GM10248 (cell line): ENCODE measurements at regions not wholly inside any gene's neighbourhood (a gene's known extent, or its start where the extent isn't known, plus 50 kb on each side); places are given as distances from the start of the nearest gene placed in this dataset.

Experiments used
- CTCF ChIA-PET: fragments of 300-600 bp; sonication (Branson Sonifier 250); formaldehyde crosslinking; extraction: SDS; loops from one replicate; lab custom pipeline; 2021; ENCODE audit warnings: antibody characterized with exemption; lab: Yijun Ruan, JAX
- POLR2A ChIA-PET: fragments of 350-650 bp; sonication (Branson Sonifier 250); formaldehyde crosslinking; extraction: SDS; loops from one replicate; lab custom pipeline; 2020; ENCODE audit warnings: antibody characterized with exemption; lab: Yijun Ruan, JAX
- DNase-seq: peaks from one replicate; pipeline ENCODE4 v3.0.0; 2012; ENCODE audit errors: extremely low spot score
- CTCF ChIP-seq: IDR thresholded peaks from 2 replicates; pipeline ENCODE4 v1.5.1; 2012; ENCODE audit warnings: mild to moderate bottlenecking, low read depth; ENCODE audit errors: extremely low read depth, missing control alignments, control extremely low read depth

DNA sequence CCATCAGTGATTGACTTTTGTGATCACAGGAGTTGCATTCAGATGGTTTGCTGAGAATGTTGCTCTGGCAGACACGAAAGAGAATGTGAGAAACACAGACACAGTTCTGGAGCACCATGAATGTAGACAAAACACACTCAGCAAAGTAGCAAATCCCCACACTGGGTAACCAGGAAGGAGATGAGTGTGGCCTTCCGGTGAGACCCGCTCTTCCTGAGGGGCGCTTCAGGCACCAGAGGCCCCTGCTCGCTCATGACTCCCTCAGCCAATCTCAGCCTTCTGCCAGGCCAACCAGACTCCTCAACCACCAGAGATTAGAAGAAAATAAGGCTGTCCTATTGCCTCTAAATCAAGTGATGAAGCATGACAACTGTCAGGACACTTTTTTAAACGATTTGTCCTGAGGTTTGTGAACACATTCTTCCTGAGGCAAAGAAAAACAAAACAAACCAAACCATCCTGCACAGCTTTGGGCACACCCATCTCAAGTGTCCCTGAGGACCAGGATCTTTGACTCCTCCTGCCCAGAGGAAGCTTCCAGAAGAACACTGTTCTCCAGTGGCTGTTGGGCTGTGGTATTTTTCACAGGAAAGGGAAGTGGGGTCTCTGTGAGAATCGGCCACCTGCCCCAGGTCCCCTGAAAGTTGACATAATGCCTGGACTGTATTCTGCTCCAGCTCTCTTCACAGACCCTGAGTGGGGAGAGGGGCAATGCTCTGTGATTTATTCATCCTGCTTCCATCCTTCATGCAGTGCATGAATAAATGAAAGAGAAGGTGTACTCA, 152.8 kb downstream of the BCL11A start:
- no peak for DNase-seq
- CTCF ChIA-PET: interaction anchor here (0.6 to 1.5 kb wide), 4 partner anchors 35 to 307 kb away, joined by 3 read pairs; no protein-coding TSS in a partner anchor
- no peak for TF ChIP-seq CTCF
- POLR2A ChIA-PET: no interaction called here

DNA sequence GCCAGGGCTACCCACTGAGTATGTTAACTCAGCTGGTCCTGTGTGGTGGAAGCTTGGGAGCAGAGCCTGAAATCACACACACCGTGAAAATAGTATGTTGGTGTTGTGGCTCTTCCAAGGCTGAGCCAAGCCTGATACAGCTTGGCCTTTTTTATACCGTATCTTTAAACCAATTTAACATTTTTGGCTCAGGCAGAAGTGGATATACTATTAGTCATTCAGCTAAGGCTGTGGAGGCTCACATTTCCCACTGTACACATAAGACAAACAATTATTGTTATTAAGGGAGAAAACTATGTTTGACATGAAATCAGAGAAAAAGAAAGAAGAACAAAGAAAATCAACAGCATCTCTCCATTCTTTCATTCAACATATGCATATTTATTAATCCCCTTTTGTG, 159.0 kb downstream of the BCL11A start:
- no peak for TF ChIP-seq CTCF
- no peak for DNase-seq
- ChIA-PET POLR2A (no interaction called here), CTCF (no interaction called here)

DNA sequence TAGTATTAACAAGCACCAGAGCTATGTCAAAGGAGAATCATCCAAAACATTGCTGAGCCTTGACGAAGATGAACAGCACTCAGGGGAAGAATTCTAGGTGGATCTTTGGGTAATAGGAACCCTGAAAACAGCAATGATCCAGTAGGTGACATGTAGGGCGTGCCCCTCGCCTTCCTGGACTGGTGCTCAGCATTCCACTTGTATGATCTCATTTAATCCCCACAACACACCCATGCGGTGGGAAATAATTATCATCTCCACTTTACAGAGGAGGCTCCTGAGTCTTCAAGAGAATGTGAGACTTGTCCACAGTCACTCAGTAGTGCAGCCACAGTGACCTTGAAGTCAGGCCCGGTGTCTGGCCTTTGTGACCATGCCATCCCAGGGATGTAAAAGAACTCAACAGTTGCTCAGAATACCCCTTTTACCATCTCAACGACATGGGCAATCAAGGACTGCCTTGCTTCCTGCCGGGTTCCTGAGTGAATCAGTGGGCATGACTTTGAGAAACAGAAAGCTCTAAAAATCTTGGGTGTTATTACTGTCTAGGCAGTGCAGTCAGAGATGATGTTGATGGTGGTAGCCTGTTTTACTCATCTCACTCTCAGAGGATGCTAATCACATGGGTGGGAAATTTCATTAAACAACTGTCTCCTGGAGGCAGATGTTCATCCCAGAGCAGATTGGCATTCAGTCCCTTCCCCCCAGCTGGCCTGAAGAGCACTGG, 161.6 kb downstream of the BCL11A start:
- no peak for TF ChIP-seq CTCF
- ChIA-PET CTCF (no interaction called here), POLR2A (no interaction called here)
- no peak for DNase-seq

DNA sequence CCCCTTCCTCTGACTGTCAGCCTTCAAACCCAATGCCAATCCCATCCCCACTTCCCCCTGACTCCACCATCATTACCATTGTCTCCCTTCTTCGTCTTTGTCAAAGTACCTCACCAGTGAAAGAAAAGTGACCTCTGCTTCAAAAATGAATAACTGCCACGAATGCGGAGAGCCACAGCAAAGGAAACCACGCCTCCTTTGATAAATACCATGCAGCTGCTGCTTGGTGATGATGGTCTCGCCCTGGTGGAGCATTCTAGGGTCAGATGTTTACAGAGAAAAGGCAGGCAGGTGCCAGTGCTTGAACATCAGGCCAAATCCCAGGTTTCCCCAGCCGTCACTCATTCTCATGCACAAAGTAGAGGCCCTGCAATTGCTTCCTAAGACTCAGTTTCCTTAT, 162.2 kb downstream of the BCL11A start:
- TF ChIP-seq CTCF: no peak
- ChIA-PET CTCF (no interaction called here), POLR2A (no interaction called here)
- no peak for DNase-seq

GRCh38 chr2:60386436-60386835, 167.0 kb downstream of the BCL11A start:
- POLR2A ChIA-PET: no interaction called here
- TF ChIP-seq CTCF: no peak
- no peak for DNase-seq
- CTCF ChIA-PET: interaction anchor here (1.0 kb wide), 1 partner anchor 22 kb away, joined by 3 read pairs; no protein-coding TSS in a partner anchor

- DNase-seq: no peak
- TF ChIP-seq CTCF: no peak
- POLR2A ChIA-PET: no interaction called here
- CTCF ChIA-PET: no interaction called here
These were observed 167.8 kb downstream of the BCL11A start for GRCh38 chr2:60385648-60386047.
